GM19351 (cell line): ENCODE measurements at regions not wholly inside any gene's neighbourhood (a gene's known extent, or its start where the extent isn't known, plus 50 kb on each side); places are given as distances from the start of the nearest gene placed in this dataset.

Experiments used
- ATAC-seq: cut with Tn5 transposase; IDR thresholded peaks from one replicate; pipeline ENCODE4 v1.9.1; 2021; ENCODE audit warnings: mild to moderate bottlenecking, moderate library complexity; ENCODE audit not compliant: unreplicated experiment

DNA sequence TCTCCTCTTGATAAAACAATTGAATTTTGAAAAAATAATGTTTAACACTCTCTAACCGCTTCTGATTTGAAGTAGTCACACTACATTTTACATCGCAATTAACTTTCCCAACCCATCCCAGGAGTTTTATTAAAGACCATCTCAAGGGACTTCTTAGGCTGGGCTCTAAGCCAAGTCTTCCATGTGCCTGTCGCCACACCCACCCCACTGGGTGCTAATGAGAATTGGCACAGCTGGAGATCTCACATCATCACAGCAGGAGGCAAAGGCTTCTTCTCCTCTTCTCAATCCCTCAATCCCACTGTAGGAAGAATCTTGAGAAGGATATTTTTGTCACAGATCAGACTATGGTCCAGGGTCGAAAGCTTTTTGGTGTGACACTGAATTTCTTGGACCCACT is 328.9 kb downstream of the NUF2 start:
- ATAC-seq, result no peak

DNA sequence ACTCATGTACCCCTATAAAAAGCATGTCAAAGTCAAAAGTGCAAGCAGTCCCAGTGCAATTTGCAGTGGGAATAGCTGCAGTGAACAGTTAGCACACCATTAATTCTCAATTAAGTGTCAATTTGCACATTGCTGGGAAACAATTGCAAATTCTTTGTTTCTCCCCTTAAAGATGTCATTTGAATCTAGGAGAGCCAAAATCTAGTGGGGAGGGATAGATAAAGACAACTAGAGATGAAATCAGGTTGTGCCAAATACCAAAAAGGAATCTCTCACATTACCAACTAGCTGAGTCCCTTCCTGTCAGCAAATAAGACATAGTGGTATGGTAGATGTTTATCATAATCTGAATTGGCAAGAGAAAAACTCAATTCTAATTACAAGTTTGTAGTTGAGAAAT is 330.7 kb downstream of the NUF2 start:
- ATAC-seq, result no peak

DNA sequence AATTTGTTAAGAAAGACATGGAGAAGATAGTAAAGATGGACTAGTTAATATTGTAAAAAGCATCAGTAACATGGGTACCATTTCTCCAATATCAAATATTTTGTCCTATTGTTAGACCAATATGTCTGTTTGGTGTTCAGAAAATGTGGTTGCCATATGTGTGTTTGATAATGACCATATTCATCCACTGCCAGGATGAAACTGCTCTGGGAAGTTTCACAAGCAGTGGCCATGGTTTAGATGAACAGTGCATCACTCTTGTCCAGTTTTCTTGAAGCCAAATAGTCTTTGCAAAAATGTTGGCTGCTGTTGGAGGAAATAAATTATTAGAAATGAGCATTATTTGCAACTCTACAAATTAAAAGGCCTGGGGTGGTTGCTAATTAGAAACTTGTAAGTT is 333.8 kb downstream of the NUF2 start:
- no peak for ATAC-seq

DNA sequence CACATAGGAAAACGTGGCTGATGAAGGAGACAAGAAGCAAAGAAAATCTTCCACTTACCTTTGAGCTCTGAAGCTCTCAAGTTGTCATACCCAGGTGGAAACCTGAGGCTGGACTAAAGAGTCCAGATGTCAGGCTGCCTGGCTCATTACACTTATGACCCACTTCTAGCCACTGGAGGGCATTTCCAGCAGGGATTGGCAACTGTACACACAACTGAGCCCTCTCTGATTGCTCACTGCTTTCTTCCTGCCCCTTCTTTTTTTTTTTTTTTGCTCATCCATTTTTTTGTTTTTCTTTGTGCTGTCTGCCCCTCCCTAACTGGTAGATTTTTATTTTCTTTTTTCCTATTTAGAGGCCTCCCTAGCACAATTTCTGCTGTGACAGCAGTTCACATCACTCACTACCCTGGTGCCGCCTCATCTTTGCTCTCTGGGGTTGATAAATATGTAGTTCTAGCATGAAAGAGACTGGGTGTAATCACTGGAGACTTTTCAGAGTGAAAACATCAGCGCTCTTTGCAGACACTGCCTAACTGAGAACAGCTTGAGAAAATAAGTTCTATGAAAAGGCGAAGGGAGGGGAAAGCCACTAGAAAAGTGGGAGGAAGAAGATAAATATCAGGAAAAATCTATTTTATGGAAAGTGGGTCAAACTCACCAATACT is 334.5 kb downstream of the NUF2 start:
- ATAC-seq, result no peak

DNA sequence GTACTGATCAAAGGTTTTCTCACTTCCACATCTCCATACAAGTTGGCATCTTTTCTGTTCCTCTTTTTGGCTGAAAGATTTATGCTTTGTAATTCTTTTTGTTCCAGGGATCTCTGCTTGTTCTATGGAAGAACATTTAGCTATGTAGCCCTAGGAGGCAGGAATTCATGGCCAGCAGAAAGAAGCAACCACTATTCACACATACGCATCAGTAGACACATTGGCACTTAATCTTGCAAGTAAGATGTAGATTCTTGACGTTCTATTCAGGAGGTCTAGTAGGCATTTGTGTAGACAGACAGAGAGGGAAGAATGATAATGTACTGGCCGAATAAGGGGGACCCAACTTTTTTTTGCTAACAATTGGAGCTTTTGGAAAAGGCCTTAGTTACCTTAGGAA is 336.0 kb downstream of the NUF2 start:
- ATAC-seq, result no peak

DNA sequence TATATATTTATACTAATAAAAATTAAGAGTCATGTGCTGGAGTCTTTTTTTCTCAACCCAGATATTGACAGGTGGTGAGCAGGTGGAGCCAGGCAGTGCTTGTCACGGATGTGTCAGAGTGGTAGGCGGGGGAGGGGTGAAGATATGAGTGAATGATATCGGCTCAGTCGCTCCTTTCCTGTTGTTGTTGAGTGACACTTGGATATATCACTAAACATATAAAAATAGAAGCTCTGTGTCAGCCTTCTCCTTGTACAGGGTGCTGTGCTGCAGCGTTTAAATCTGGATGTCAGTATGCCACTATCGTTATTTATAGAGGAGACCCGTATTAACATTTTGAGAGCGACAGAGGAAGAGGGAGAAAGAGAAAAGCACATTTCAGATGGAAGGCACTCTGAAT is 339.6 kb downstream of the NUF2 start:
- ATAC-seq, result no peak

DNA sequence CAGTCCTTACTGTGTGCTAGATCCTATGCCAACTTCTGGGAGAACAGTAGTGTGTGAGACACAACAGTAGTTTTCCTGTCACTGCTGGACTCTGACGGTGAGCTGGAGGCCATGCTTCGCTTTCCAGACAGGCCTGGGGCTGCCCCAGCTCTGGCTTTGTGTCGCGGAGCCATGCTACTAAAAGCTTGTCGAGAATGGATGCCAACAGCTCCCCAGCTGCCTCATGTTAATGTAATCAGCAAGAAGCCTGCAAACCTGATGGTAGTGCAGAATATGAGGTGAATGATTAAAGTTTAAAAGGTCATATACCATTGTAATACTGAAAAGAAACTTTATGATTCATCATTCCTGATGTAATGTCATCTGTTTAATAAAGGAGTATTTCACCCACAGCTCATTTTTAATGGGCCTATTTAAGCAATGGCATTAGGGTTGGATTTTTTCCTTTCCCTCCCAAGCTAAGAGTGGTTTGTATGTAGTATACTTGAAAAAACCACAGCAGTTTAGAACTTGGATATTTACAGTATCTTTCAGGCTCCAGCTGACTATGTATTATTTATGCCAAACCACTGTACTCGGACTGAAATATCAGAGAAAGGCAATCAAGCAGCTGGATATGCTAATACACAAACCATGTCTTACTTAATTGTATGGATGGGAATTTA is 343.0 kb downstream of the NUF2 start:
- ATAC-seq, result no peak

DNA sequence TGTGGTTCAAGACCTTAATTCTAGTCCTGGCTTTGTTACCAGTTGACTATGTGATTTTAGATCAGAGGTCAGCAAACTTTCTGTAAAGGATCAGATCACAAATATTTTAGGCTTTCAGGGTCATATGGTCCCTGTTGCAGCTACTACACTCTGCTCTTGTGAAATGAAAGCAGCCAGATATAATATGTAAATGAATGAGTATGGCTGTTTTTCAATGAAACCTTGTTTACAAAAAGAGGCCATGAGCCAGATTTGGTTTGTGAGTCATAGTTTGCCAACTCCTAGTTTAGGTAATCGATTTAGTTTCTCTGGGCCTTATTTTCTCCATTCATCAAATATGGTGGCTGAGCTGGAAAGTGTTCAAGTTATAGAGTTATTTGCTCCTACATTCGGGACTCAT is 346.7 kb downstream of the NUF2 start:
- ATAC-seq, result no peak

DNA sequence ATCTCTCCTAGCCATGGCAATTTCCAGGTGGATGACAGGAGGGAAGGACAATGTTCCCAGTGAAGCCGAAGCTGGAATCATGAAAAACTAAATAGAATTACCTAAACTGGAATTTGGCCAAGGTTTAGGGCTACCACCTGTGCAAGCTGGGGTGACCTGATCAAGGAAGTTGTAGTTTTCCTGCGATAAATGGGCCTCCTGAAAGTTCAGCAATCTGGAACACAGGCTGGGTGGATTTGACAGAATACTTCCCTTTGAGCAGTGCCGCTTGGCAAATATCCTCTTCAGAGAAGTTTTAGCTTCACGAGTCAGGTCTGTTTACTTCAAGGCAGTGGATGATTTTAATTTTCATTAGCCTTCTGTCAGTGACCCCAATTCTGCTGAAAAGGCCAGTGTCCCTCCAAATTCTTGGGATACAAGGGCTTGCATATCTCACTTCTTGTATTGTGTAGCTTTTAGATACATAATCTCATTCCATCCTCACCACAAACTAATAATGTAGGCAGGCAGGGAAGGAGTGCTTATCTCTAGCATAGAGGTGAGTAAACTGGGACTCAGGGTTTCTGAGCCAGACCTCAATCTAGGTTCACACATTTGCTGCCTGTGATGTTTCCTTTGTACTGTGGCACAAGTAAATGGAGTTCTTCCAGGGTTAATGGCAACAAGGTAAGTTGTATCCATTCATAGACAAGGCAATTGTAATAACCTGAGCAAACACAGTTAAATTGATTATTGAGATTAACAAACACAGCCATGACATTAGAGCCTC is 349.4 kb downstream of the NUF2 start:
- no peak for ATAC-seq

DNA sequence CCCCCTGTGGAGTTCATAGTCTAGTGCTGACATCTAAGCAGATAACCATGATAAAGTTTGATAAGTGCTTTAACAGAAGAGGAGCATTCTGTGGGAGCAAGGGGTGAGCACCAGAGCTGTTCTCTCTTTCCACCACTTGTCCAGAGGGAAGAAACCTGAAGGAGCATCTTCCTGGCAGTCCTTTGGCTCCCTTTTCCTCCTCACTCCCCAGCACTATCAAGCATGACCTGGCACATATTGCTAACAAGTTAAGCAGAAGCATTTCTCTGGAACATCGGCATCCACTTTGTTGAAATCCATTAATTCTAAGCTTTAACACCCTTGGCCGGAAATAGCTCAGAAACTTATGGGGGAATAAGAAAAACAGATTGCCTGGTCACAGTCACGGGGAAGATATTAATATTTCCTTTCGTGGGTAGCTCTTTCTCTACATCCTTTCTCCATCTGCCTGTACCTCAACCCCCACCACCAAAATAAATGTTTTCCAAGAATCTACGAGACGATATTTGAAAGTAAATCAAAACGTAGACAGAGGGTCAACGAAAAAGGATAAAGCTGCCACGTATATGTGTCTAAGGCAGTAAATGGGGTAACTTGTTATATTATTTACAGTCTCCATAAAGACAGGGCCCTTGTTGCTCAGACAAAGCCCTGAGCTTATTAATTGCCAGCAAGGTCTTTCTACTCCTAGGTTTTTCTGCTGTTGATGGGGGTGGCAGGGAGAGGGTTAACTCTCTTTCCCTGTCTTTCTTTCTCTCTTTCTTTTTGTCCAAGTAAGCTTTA is 351.4 kb downstream of the NUF2 start:
- ATAC-seq, result no peak

DNA sequence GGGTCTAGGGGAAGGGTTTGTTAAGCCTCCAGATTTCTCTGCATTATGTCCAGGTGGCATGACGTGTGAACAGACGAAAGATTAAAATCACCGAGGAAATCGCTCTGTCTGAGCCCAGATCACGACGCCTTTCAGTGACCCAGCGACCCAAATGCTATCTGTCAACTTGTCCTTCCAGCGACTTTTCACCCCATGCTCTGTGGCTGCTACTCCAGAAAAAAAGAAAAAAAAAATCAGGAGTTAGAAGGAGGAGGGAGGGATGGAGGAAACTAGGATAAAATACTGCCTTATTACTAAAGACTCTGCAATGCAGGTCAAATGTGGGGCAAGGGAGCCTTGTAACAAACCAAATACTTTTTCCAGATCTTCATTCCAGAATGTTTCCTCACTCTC is 352.0 kb downstream of the NUF2 start:
- no peak for ATAC-seq

DNA sequence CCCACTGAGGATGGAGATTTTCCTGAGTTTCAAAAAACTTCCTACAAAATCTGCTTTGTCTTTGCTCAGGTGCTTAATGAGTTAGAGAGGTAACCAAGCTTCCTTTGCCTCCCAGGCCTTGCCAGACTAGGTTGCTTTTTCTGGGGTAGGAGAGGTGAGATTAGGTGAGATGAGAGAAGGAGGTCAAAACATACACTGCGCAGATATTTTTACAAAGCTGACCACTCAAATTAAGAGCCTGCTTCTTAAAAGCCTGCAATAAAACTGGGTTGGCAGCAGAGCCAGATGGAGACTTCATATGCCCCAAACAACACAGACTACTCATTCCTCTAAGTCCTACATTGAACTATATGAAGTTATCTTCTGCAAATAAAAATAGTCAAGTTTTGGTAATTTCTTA is 352.5 kb downstream of the NUF2 start:
- no peak for ATAC-seq

DNA sequence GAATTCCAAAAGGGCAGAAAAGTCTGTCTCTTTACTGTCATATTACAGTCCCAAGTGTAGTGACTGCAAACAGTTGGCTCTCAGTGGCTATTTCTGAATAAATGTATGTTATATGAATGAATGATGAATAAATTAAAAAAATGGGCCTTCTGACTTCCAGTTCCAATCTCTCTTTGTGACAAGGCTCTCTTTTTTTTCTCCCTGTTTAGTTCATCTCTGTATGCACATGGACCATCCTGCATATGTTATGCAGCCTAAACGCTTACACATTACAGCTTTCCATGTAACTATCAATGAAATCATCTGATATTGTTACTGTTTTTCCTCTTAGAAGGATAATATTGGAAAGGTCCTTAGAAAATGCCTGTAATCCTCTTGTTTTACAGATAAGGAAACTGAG is 363.0 kb downstream of the NUF2 start:
- ATAC-seq, result no peak

DNA sequence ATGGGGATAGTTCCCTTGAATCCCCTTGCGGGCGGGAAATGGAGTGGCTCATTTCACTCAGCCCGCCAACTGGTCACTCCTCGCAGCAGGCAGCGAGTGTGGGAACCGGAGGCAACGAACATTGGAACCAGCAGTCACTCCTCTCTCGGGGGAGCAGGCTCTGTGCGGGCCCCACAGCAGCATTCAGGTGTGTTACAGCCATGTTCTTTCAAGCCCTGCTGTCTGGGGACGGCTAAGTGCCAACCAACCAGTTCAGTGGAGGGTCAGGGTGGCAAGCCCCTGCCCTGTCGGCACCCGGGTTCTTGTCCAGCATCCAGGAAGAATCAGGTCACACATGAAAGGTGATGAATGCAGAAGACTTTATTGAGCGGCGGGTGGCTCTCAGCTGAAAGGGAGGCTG is 370.5 kb downstream of the NUF2 start:
- no peak for ATAC-seq

DNA sequence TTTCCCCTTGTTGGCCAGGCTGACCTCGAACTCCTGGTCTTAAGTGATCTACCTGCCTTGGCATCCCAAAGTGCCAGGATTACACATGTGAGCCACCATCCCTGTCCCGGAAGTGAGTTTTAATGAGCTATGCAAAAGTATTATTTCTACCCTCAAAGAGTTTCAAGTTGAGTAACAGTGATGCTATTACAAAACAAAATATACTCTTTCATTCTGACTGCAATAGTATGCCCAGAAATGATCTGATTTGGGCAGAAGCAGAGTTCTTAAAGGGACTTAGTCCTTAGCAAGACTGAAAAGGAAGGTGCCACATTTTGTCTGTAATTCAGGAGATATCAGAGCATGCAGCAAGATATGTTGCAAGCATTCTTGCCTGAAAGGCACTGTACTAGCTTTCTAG is 375.4 kb downstream of the NUF2 start:
- ATAC-seq, result no peak

DNA sequence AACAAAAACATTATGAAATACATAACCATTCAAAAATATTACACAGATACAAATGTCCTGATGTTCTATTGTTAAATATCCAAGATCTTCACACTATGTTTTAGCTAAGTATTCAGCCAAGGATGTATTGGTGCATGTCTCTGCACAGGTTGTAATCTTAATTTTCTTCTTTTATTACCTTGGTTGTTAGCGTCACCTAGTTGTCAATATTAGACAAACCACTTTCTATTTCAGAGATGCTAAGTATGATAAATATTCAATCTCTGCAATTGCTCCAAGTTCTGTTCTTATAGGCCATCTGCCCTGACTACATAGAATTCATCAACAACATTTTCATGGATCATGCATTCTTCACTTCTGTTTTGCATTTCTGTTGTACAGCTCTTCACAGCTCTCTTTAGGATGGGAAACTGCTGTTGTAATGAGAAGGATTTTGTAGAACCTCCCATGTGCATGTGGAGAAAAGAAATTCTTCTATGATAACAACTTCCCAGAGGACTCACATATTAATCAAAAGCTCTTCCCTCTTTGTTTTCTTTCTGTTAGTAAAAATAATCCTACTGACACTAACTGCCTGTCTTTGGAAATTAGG is 380.1 kb downstream of the NUF2 start:
- no peak for ATAC-seq

DNA sequence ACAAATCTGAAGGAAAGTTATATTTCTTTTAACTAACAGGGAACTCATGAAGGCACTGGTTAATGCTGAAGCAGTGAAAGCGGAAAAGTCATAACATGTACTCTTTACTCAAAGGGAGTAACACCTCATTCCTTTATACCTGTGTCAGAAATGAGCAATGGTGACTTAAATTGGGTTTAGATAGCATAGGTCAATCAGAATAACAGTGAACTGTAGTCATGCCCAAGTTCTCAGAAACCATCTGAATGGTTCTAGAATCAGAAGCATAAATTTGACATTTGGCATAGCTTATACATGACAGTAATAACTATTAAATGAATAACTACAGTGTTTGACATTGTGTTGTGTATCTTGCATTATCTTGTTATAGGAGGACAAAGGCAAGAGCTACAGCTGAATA is 382.0 kb downstream of the NUF2 start:
- ATAC-seq, result no peak

DNA sequence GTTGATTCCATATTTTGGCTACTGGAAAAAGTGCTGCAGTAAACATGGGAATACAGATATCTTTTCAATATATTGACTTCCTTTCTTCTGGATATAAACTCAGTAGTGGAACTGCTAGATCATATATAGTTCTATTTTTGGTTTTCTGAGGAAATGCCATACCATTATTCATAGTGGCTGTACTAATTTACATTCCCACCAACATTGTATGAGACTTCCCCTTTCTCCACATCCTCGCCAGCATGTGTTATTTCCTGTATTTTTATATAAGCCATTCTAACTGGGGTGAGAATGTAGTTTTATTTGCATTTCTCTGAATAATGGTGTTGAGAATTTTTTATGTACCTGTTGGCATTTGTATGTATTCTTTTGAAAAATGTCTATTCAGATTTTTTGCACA is 385.2 kb downstream of the NUF2 start:
- no peak for ATAC-seq

DNA sequence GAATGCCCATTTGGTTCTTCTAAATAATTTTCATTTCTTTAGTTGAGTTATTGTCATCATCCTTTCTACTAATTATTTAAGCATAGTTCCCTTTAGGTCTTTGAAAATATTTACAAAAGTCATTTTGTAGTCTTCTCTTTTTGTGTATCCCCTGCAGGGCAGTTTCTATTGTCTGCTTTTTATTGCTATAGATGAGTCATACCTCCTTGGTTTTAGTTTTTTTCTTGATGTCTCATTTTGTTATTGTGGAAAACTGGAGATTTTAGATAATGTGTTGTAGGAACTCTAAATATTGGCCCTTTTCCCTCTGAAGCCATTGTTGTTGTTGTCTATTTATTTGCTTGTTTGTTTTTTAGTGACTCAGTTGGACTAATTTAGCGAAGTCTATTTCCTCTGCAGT is 387.9 kb downstream of the NUF2 start:
- no peak for ATAC-seq

DNA sequence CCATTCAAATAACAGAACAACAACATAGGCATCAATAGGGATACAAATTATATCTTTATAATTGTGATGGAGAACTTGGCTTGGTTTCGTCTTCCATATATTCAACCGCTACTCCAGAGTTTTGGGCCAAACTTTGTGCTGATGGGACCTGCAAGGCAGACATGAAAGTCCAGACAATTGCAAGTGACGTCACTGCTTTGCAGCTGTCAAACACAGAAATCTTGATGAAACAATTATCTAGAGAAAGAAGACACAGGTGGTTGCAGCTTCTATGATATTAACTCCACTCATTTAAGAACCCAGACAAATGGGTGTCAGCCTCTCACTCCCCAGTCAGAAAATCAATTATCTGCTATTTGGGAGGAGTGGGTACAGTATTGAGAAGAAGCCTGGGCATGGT is 390.6 kb downstream of the NUF2 start:
- ATAC-seq, result no peak

DNA sequence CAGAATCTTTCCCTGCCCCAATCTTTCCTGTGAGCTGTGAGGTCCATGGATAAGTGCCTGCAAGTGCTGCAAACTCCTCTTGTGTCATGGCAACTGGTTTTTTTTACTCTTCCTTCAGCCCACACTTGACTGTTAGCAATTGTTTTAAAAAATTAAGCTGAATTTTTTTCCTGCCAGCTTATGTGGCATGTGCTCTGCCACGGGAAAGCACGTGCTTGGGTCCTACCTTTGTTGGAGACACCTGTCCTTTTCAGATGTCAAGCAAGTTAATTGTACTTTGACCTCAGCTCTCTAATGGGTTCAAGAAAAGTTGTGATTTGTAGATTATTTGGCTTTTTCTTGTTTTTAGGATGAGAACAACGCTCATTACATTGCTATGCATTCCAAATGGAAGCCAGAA is 398.5 kb downstream of the NUF2 start:
- no peak for ATAC-seq
